ENCODE measurements at regions not wholly inside any gene's neighbourhood (a gene's known extent, or its start where the extent isn't known, plus 50 kb on each side); places are given as distances from the start of the nearest gene placed in this dataset.

DNA sequence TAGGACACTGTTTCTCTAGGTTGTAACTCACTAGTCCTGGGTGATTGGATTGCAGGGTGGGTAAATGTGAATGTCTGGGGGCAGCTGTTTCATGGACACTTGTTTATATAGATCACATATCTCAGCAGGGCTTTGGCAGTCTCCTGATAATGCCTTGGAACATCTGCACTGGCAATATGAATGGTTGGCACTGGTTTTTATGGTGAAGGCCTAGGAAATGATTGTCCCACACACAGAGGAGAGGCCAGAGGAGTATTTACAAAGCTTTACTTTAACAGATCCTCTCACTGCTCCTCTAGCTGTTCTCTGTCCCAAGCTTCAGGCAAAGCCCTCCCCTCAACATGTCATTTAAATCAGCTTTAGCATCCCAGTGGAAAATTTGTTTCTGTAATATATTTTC, 171.3 kb upstream of the STEAP4 start:
- no peak for ATAC-seq (ENCODE audit: insufficient read depth, low FRiP score)
- H3K9me3 ChIP-seq (ENCODE audit: control insufficient read depth in 4 of 4, insufficient read depth in 3 of 4, low read length in 3 of 4), result no peaks in the 10 kb centered on the region
- H3K36me3 ChIP-seq (ENCODE audit: control insufficient read depth in 4 of 4, insufficient read depth in 4 of 4, low read length in 4 of 4), result no peaks in the 10 kb centered on the region
- H3K27me3 ChIP-seq (ENCODE audit: control insufficient read depth in 3 of 3, insufficient read depth in 3 of 3, low read length in 2 of 3), result no peaks in the 10 kb centered on the region
- no peak overlapping the region for H3K4me3 ChIP-seq
- no peak overlapping the region for H3K27ac ChIP-seq (ENCODE audit: low read depth in 1 of 2, low read length in 1 of 2)
- H3K9ac ChIP-seq (ENCODE audit: insufficient read depth in 1 of 2, low read length in 2 of 2), result no peak overlapping the region
- TF ChIP-seq, protein P1, sequence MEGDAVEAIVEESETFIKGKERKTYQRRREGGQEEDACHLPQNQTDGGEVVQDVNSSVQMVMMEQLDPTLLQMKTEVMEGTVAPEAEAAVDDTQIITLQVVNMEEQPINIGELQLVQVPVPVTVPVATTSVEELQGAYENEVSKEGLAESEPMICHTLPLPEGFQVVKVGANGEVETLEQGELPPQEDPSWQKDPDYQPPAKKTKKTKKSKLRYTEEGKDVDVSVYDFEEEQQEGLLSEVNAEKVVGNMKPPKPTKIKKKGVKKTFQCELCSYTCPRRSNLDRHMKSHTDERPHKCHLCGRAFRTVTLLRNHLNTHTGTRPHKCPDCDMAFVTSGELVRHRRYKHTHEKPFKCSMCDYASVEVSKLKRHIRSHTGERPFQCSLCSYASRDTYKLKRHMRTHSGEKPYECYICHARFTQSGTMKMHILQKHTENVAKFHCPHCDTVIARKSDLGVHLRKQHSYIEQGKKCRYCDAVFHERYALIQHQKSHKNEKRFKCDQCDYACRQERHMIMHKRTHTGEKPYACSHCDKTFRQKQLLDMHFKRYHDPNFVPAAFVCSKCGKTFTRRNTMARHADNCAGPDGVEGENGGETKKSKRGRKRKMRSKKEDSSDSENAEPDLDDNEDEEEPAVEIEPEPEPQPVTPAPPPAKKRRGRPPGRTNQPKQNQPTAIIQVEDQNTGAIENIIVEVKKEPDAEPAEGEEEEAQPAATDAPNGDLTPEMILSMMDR (IDR thresholded peaks at IDR 0.05; ENCODE audit: control extremely low read depth, extremely low read depth), result no peak
- DNase-seq, result no peak
- H3K4me1 ChIP-seq (ENCODE audit: control insufficient read depth in 5 of 5, insufficient read depth in 5 of 5, low read length in 5 of 5), result peaks cover 0 to 4% (median 0%) of the 10 kb centered on the region in 5 donors

DNA sequence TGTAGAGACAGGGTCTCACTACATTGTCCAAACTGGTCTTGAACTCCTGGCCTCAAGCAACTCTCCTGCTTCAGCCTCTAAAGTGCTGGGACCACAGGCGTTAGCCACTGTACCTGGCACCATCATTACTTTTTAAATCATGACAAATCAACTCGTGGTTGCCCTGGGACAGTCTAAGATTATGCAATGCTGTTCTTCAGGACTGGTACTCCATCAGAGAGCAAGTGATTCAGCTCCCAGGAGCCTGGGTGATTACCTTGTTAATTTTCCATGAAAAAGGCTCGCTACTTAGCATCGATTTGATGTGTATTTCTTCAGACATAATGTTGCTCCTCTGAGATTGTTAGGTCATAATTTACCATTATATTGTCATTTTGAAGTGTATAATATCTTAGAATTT, 158.9 kb upstream of the STEAP4 start:
- ATAC-seq (ENCODE audit: insufficient read depth, low FRiP score) (no peak), DNase-seq (no peak)
- 73 to 80% methylated on average over 4 of the region's 4 CpGs for WGBS, 2 donors
- TF ChIP-seq, protein P1 (IDR thresholded peaks at IDR 0.05; ENCODE audit: control extremely low read depth, extremely low read depth), result no peak
- no peak overlapping the region for H3K9ac ChIP-seq (ENCODE audit: insufficient read depth in 1 of 2, low read length in 2 of 2)
- no peak overlapping the region for H3K27ac ChIP-seq (ENCODE audit: low read depth in 1 of 2, low read length in 1 of 2)
- no peaks in the 10 kb centered on the region for H3K36me3 ChIP-seq (ENCODE audit: control insufficient read depth in 4 of 4, insufficient read depth in 4 of 4, low read length in 4 of 4)
- H3K4me1 ChIP-seq (ENCODE audit: control insufficient read depth in 5 of 5, insufficient read depth in 5 of 5, low read length in 5 of 5), result no peaks in the 10 kb centered on the region
- H3K9me3 ChIP-seq (ENCODE audit: control insufficient read depth in 4 of 4, insufficient read depth in 3 of 4, low read length in 3 of 4), result peaks cover 0 to 2% (median 0%) of the 10 kb centered on the region in 4 donors
- H3K27me3 ChIP-seq (ENCODE audit: control insufficient read depth in 3 of 3, insufficient read depth in 3 of 3, low read length in 2 of 3), result no peaks in the 10 kb centered on the region
- H3K4me3 ChIP-seq, result no peak overlapping the region

DNA sequence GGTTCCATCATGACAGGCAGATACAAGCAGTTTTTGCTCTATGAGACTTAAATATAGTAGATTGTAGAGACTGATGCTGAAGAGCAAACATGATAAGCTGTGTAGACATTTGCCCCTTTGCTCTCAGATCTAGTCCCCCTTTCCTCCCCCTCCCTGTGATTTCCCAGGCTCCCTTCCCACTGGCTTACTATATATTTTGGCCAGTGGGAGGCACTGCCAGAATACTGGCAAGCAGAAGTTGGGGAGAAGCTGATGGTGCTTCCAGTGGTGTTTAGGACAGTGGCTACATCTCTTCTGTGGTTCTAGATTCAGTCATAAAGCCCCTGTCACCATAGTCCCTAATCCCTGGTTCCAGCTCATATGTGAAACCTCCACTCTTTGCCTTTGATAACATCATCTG, 156.1 kb upstream of the STEAP4 start:
- TF ChIP-seq, protein P1 (IDR thresholded peaks at IDR 0.05; ENCODE audit: control extremely low read depth, extremely low read depth), result no peak
- Histone ChIP-seq H3K9ac (ENCODE audit: insufficient read depth in 1 of 2, low read length in 2 of 2) (no peak overlapping the region), H3K9me3 (ENCODE audit: control insufficient read depth in 4 of 4, insufficient read depth in 3 of 4, low read length in 3 of 4) (no peaks in the 10 kb centered on the region), H3K27ac (ENCODE audit: low read depth in 1 of 2, low read length in 1 of 2) (no peak overlapping the region), H3K4me1 (ENCODE audit: control insufficient read depth in 5 of 5, insufficient read depth in 5 of 5, low read length in 5 of 5) (no peaks in the 10 kb centered on the region), H3K36me3 (ENCODE audit: control insufficient read depth in 4 of 4, insufficient read depth in 4 of 4, low read length in 4 of 4) (no peaks in the 10 kb centered on the region), H3K27me3 (ENCODE audit: control insufficient read depth in 3 of 3, insufficient read depth in 3 of 3, low read length in 2 of 3) (no peaks in the 10 kb centered on the region), H3K4me3 (no peak overlapping the region)
- no peak for DNase-seq
- ATAC-seq (ENCODE audit: insufficient read depth, low FRiP score), result no peak

DNA sequence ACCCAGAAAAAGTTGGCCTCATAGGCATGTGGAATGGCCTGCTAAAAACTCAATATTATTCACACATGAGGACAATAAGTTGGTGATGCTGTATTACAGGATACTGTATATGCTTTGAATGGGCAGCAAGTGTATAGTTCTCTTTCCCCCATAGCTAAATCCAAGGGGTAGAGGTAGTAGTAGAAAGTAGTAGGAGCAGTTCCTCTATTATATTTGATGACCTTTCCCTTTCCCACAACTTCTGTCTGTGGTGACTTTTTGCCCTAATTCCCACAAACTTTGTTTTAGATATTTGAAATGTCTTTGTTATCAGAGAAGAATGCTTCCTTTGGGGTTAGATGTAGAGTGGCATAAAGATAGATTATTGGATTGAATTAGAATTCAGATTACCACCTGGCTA, 154.0 kb upstream of the STEAP4 start:
- Histone ChIP-seq H3K9ac (ENCODE audit: insufficient read depth in 1 of 2, low read length in 2 of 2) (no peak overlapping the region), H3K9me3 (ENCODE audit: control insufficient read depth in 4 of 4, insufficient read depth in 3 of 4, low read length in 3 of 4) (no peaks in the 10 kb centered on the region), H3K36me3 (ENCODE audit: control insufficient read depth in 4 of 4, insufficient read depth in 4 of 4, low read length in 4 of 4) (no peaks in the 10 kb centered on the region), H3K27me3 (ENCODE audit: control insufficient read depth in 3 of 3, insufficient read depth in 3 of 3, low read length in 2 of 3) (no peaks in the 10 kb centered on the region), H3K4me1 (ENCODE audit: control insufficient read depth in 5 of 5, insufficient read depth in 5 of 5, low read length in 5 of 5) (no peaks in the 10 kb centered on the region), H3K4me3 (no peak overlapping the region), H3K27ac (ENCODE audit: low read depth in 1 of 2, low read length in 1 of 2) (no peak overlapping the region)
- TF ChIP-seq, protein P1 (IDR thresholded peaks at IDR 0.05; ENCODE audit: control extremely low read depth, extremely low read depth), result no peak
- ATAC-seq (ENCODE audit: insufficient read depth, low FRiP score) (no peak), DNase-seq (no peak)

Data from lung (tissue), 11 donors.